ENCODE measurements at regions not wholly inside any gene's neighbourhood (a gene's known extent, or its start where the extent isn't known, plus 50 kb on each side); places are given as distances from the start of the nearest gene placed in this dataset.
"Not testable (repeated sequence)": the region's sequence is repeated elsewhere in the genome, so short reads cannot be mapped to it uniquely, and the experiment has no call there.

GRCh38 chr12:20096430-20096829, 271.9 kb upstream of the PDE3A start:
- no peak for DNase-seq

GRCh38 chr12:20097626-20098025, 270.7 kb upstream of the PDE3A start:
- DNase-seq, result no peak

- no peak for DNase-seq
These were observed 268.7 kb upstream of the PDE3A start for GRCh38 chr12:20099395-20100183.

- no peak for DNase-seq
These were observed 267.3 kb upstream of the PDE3A start for GRCh38 chr12:20101046-20101445.

- no peak for DNase-seq
These were observed 262.4 kb upstream of the PDE3A start for GRCh38 chr12:20105943-20106342.

GRCh38 chr12:20109676-20110075, 258.7 kb upstream of the PDE3A start:
- no peak for DNase-seq

- not testable (repeated sequence) for DNase-seq
These were observed 253.0 kb upstream of the PDE3A start for GRCh38 chr12:20115371-20115770.

GRCh38 chr12:20119596-20120402, 248.5 kb upstream of the PDE3A start:
- no peak for DNase-seq

GRCh38 chr12:20120403-20120725, 248.0 kb upstream of the PDE3A start:
- DNase-seq, result no peak

- no peak for DNase-seq
These were observed 246.1 kb upstream of the PDE3A start for GRCh38 chr12:20122274-20122673.

GRCh38 chr12:20123465-20123864, 244.9 kb upstream of the PDE3A start:
- DNase-seq, result no peak

GRCh38 chr12:20125276-20125798, 243.0 kb upstream of the PDE3A start:
- no peak for DNase-seq

- DNase-seq, result no peak
These were observed 241.7 kb upstream of the PDE3A start for GRCh38 chr12:20126601-20127000.

- no peak for DNase-seq
These were observed 240.9 kb upstream of the PDE3A start for GRCh38 chr12:20127413-20127812.

GRCh38 chr12:20128928-20129327, 239.4 kb upstream of the PDE3A start:
- DNase-seq, result no peak

- no peak for DNase-seq
These were observed 235.5 kb upstream of the PDE3A start for GRCh38 chr12:20132818-20133217.

GRCh38 chr12:20134652-20135051, 233.7 kb upstream of the PDE3A start:
- DNase-seq, result no peak

- no peak for DNase-seq
These were observed 227.6 kb upstream of the PDE3A start for GRCh38 chr12:20140751-20141150.

GRCh38 chr12:20142316-20142715, 226.0 kb upstream of the PDE3A start:
- no peak for DNase-seq

GRCh38 chr12:20142956-20143355, 225.4 kb upstream of the PDE3A start:
- DNase-seq, result no peak

- DNase-seq, result no peak
These were observed 224.0 kb upstream of the PDE3A start for GRCh38 chr12:20144341-20144740.

- no peak for DNase-seq
These were observed 220.1 kb upstream of the PDE3A start for GRCh38 chr12:20148241-20148640.

- DNase-seq, result no peak
These were observed 217.4 kb upstream of the PDE3A start for GRCh38 chr12:20150835-20151422.

GRCh38 chr12:20154052-20154451, 214.3 kb upstream of the PDE3A start:
- DNase-seq, result no peak
